ENCODE measurements at regions not wholly inside any gene's neighbourhood (a gene's known extent, or its start where the extent isn't known, plus 50 kb on each side); places are given as distances from the start of the nearest gene placed in this dataset.
"Not testable (repeated sequence)": the region's sequence is repeated elsewhere in the genome, so short reads cannot be mapped to it uniquely, and the experiment has no call there.

DNA sequence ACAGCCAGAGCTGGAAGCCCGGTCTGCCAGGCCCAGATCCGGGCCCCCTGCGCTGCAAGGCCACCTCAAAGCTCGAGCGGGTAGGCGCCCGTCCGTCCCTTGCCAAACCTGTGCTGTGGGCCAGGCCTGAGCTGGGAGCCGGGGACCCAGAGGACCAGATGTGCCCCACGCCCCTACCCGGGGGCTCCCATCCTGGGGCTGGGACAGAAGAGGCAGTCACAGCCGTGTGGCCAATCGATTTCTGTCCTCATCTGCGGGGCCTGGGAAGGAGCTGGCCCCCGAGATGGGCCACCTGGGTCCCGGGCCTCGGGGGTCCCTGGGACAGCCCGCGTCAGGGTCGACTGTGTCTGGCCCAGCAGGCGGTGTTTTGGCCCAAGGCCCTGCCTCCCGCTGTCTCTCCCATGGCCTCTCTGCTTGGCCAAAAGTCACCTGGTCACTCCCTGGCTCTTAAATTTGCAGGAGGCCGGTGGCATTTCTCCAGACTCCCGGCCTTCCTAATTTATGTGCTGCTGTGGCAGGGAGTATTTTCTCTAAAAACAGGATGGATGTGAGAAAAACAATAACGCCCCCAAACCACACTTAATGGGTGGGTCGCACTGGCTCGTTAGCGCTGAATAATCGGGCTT lies 63.8 kb downstream of the UNCX start:
- H3K4me3 Mint-ChIP-seq = no peak overlapping the region
- H3K36me3 Mint-ChIP-seq (ENCODE audit: low read depth) = no peaks in the 10 kb centered on the region
- no peaks in the 10 kb centered on the region for H3K9me3 Mint-ChIP-seq
- no peaks in the 10 kb centered on the region for H3K4me1 Mint-ChIP-seq (ENCODE audit: low read depth)
- peaks cover 7% of the 10 kb centered on the region for H3K27me3 Mint-ChIP-seq (ENCODE audit: low read depth)
- H3K27ac Mint-ChIP-seq = no peak overlapping the region

DNA sequence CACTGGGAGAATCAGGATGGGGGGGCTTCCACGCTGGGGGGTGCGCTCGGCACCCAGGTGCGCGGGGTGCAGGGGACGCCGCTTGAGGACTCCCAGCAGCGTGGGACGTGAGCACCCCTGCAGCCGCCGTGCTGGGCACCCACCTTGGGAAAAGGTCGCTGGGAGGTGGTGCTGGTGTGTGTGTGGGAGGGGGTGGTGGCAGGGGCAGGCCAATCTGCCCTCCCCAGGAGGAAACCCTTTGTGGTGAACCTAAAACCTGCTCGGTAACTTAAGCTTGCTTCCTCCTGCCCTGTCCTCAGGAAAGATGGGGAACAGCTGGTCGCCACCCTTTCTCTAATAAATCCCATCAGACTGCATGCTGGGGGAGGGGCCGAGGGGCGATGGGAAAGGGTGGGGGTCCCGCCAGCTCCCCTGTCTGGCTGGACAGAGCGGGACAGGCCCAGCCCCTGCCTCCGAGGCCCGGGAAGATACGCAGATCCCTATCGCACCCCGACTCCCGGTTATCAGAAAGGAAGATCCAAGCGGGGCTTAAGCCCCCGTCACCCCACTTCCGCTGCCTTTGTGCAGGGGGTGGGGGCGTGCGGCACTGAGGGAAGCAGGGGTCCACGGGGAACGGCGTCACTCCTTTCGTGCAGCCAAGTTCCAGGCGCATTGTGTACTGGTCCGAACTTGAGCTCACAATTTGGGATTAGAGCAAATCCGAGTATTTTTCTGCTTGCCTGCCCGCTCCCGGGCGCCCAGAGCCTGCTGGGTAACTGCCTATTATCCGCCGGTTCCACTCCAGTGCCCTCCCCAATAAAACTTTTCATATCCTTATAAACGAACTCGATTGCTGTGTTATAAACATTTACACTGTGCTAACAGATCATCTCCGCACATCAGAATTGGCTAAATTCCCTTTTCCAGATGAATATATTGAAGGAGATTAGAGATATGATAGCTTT lies 64.6 kb downstream of the UNCX start:
- H3K4me1 Mint-ChIP-seq (ENCODE audit: low read depth) = no peaks in the 10 kb centered on the region
- no peak overlapping the region for H3K27ac Mint-ChIP-seq
- no peak overlapping the region for H3K4me3 Mint-ChIP-seq
- H3K27me3 Mint-ChIP-seq (ENCODE audit: low read depth) = peaks cover 3% of the 10 kb centered on the region
- no peaks in the 10 kb centered on the region for H3K36me3 Mint-ChIP-seq (ENCODE audit: low read depth)
- no peaks in the 10 kb centered on the region for H3K9me3 Mint-ChIP-seq

DNA sequence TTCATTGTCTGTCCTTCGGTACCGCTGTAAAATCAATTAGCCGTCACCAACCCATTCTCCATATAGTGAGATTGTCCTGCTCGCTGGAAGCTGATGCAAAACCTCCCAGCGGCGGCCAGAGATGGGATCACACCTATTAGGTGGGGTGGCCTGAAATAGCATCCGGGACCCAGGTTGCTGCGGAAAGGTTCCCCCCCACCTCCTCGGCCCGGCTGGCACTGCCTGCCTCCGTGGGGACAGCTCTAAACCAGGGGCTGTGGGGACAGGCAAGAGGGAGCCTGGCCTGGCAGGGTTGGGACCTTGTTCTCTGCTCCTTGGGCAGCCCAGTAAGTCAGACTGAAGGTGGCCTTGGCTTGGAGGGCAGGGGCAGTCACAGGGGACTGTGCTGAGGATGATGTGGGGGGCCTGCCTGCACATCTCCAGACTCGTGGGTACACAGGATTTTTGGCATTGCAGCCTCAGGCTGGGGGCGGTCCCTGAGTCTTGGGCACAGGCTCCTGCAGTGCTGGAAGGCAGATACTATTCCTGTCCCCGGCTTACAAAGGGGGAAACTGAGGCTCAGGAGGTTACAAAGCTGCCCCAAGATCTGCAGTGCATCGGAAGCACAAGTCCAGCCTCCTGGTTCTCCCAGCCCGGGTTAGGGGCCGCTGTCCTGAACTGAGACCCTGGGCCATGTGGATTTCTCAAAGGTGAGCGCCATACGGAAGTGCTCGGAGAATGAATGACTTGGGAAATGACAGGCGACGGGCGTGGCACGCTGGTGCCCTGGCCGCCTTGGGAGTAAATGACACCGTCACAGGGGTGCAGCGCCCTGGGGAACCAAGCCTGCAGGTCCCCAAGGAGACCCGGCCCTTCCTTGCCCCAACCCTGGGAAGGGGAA lies 65.6 kb downstream of the UNCX start:
- no peak overlapping the region for H3K4me3 Mint-ChIP-seq
- H3K4me1 Mint-ChIP-seq (ENCODE audit: low read depth) = no peaks in the 10 kb centered on the region
- H3K36me3 Mint-ChIP-seq (ENCODE audit: low read depth) = no peaks in the 10 kb centered on the region
- H3K9me3 Mint-ChIP-seq = no peaks in the 10 kb centered on the region
- H3K27ac Mint-ChIP-seq = no peak overlapping the region
- H3K27me3 Mint-ChIP-seq (ENCODE audit: low read depth) = peaks cover 3% of the 10 kb centered on the region

DNA sequence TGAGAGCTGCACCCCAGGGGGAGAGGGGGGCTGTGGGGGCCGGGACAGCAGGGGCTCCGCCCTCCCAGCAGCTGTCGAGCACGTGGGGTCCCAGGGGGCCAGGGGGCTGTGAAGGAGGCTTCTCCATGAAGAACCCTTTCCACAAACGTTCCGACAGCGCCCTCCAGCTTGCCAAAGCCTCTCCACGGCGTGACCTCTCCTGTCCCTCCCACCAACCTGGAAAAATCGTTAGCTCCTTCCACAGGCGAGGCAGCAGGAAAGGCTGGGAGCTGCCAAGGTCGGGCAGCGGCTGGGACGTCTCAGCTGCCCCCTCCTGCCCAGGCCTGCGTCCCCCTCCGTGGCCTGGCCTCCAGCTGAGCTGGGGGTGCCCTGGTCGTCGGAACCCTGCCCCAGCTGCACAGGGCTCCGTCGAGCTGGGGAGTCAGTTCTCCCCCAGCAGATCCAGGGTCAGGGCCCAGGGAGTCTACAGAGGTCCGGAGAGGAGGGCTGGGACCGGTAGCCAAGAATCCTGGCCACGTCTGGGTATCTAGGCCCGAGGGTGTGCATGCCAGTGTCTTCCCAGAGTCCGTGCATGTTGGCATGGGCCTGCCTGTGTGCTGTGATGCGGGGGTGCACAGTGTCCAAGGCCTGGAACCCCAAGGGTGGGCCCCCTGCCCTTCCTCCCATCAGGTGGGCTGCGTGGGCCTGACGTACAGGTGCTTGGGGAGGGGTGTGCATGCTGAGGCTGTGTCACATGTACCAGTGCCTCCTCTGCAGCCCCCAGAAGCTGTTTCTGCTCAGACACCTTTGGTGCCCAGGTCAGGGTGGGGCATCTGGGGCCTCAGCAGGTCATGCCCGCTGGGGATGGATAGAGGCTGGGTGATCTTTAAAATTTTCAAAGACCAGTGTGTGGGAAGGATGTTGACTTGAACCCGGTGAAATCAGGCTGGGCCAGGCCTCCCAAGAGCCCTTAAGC lies 66.5 kb downstream of the UNCX start:
- H3K4me1 Mint-ChIP-seq (ENCODE audit: low read depth) = no peaks in the 10 kb centered on the region
- peaks cover 3% of the 10 kb centered on the region for H3K27me3 Mint-ChIP-seq (ENCODE audit: low read depth)
- H3K9me3 Mint-ChIP-seq = no peaks in the 10 kb centered on the region
- no peaks in the 10 kb centered on the region for H3K36me3 Mint-ChIP-seq (ENCODE audit: low read depth)
- no peak overlapping the region for H3K4me3 Mint-ChIP-seq
- H3K27ac Mint-ChIP-seq = no peak overlapping the region

DNA sequence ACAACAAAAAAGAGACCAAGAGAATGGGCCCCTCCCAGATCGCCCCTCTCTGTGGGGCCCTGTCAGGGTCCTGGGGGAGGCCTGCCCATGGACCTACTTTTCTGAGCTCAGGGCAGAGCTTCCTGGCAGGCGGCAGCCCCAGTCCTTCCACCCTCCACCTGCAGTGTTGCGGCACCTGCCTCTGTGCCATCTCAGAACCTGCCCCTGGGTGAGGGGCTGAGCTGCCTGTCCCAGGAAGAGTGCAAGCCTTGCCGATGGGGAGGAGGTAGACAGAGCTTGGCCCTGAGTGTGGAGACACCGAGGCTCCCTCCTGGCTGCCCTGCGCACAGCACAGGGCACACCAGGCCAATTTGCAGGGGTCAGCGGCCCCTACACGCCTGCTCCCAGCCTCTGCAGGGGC lies 67.5 kb downstream of the UNCX start:
- H3K9me3 Mint-ChIP-seq = no peaks in the 10 kb centered on the region
- no peaks in the 10 kb centered on the region for H3K4me1 Mint-ChIP-seq (ENCODE audit: low read depth)
- H3K4me3 Mint-ChIP-seq = no peak overlapping the region
- H3K27me3 Mint-ChIP-seq (ENCODE audit: low read depth) = peaks cover 3% of the 10 kb centered on the region
- H3K36me3 Mint-ChIP-seq (ENCODE audit: low read depth) = no peaks in the 10 kb centered on the region
- no peak overlapping the region for H3K27ac Mint-ChIP-seq

DNA sequence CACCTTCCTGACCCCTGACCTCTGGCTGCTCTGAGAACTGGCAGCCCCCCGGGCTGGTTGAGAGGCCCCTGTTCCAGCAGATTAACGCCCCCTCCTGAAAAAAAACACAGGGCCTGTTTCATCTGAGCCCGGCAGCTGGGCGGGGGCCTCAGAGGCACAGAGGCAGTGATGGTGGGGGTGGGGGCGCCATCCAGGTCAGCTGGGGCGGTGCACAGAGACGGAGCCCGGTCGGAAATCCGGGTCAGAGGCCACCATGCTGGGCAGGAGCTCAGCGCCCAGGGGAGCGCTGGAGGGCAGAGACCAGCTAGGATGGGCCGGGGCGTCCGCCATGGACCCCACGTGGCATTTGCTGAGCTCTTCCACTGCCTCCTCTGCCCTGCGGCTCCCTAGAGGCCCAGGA lies 68.0 kb downstream of the UNCX start:
- H3K4me3 Mint-ChIP-seq = no peak overlapping the region
- no peak overlapping the region for H3K27ac Mint-ChIP-seq
- no peaks in the 10 kb centered on the region for H3K36me3 Mint-ChIP-seq (ENCODE audit: low read depth)
- H3K27me3 Mint-ChIP-seq (ENCODE audit: low read depth) = peaks cover 3% of the 10 kb centered on the region
- no peaks in the 10 kb centered on the region for H3K9me3 Mint-ChIP-seq
- no peaks in the 10 kb centered on the region for H3K4me1 Mint-ChIP-seq (ENCODE audit: low read depth)

DNA sequence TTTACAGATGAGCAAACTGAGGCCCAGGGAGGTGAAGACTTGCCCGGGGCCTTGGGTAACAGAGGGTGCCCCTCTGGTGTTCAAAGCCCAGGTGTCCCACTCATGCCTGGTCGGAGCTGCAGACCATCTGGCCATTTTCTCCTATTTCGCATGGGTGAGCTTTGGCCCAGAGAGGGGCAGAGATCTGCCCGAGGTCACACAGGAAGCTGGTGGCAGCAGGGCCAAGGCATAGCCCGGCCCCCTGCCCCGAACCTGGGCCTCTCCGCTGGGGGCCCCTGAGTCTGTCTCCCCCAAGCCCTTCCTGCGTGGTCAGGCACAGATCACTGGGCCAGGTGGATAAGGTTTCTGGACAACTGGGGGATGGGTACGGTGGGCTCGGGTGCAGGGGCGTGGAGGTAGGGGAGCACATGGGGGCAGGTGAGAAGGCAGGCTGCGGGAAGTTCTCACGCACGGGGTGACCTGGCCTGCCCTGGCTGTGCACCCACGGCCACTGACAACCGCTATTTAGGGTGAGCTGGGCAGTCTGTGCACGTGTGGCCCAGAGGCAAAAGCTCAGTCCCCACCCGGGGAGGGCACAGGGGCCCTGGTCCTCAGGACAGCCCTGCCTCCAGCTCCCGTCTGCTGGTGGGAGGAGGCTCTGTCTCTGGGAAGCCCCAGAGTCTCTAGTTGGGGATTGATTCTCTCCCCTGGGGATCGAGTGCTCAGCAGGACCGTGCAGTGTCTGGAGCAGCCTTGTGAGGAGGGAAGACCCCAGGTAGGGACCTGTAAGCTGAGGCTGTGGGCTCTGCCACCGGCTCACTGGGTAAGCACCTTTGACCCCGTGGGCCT lies 68.6 kb downstream of the UNCX start:
- Mint-ChIP-seq H3K27me3 (ENCODE audit: low read depth) (peaks cover 3% of the 10 kb centered on the region), H3K36me3 (ENCODE audit: low read depth) (no peaks in the 10 kb centered on the region), H3K27ac (no peak overlapping the region), H3K4me1 (ENCODE audit: low read depth) (no peaks in the 10 kb centered on the region), H3K9me3 (no peaks in the 10 kb centered on the region), H3K4me3 (no peak overlapping the region)

DNA sequence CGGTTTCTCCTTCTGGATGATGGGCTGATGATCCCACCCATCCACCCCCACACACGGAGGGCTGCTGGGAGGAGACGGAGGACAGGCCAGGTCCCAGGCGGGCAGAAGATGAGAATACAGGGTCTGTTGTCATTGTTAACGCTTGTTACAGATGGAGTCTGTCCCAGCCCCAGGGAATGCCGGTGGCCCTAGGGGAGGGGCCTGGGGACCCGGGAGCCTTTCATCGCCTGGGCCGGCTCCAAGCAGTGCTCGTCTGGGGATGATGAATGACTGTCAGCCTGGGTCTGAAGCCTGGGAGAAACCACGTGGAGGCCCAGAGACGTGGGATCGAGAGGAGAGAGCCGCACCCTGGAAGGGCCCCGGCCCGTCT lies 69.2 kb downstream of the UNCX start:
- Mint-ChIP-seq H3K4me1 (ENCODE audit: low read depth) (no peaks in the 10 kb centered on the region), H3K27ac (no peak overlapping the region), H3K9me3 (no peaks in the 10 kb centered on the region), H3K36me3 (ENCODE audit: low read depth) (no peaks in the 10 kb centered on the region), H3K27me3 (ENCODE audit: low read depth) (peaks cover 3% of the 10 kb centered on the region), H3K4me3 (no peak overlapping the region)

DNA sequence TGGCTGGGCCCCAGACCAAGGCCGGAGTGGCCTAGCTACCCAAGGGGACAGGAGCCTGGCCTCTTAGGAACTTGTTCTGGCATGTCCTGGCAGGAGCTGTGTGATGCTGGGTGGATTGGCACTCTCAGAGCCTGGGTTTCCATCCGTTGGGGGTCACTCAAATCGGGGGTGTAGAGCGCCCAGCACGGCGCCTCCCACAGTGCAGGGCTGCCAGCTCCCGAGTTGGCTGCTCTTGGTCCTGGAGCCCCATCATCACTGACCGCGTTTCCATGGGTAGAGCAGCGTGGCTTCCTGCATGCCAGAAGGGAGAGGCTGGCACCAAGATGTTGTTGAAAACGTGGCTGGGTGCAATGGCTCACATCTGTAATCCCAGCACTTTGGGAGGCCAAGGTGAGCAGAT lies 70.3 kb downstream of the UNCX start:
- Mint-ChIP-seq H3K36me3 (ENCODE audit: low read depth) (no peaks in the 10 kb centered on the region), H3K4me1 (ENCODE audit: low read depth) (no peaks in the 10 kb centered on the region), H3K27ac (no peak overlapping the region), H3K4me3 (no peak overlapping the region), H3K27me3 (ENCODE audit: low read depth) (no peaks in the 10 kb centered on the region), H3K9me3 (no peaks in the 10 kb centered on the region)

DNA sequence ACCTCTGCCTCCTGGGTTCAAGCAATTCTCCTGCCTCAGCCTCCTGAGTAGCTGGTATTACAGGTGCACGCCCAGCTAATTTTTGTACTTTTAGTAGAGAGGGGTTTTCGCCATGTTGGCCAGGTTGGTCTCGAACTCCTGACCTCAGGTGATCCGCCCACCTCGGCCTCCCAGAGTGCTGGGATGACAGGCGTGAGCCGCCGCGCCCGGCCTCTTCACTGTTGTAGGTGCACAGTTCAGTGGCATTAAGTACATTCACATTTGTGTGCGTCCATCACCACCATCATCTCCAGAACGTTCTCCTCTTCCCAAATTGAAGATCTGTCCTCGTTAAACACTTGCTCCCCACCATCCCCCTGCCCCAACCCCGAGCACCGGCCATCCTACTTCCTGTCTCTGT lies 71.3 kb downstream of the UNCX start:
- H3K27ac Mint-ChIP-seq; H3K4me1 Mint-ChIP-seq (ENCODE audit: low read depth): not testable (repeated sequence)

DNA sequence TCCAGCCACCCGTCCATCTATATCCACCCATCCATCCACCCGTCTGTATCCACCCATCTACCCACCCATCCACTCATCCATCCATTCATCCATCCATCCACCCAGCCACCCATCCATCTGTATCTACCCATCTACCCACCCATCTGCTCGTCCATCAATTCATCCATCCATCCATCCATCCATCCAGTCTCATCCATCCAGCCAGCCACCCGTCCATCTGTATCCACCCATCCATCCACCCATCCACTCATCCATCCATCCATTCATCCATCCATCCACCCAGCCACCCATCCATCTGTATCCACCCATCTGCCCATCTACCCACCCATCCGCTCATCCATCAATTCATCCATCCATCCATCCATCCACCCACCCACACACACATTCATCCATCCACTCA lies 73.2 kb downstream of the UNCX start:
- H3K9me3 Mint-ChIP-seq = no peaks in the 10 kb centered on the region
- no peaks in the 10 kb centered on the region for H3K27me3 Mint-ChIP-seq (ENCODE audit: low read depth)
- no peaks in the 10 kb centered on the region for H3K36me3 Mint-ChIP-seq (ENCODE audit: low read depth)
- H3K27ac Mint-ChIP-seq = no peak overlapping the region
- H3K4me1 Mint-ChIP-seq (ENCODE audit: low read depth) = no peaks in the 10 kb centered on the region
- no peak overlapping the region for H3K4me3 Mint-ChIP-seq

More for the DNA sequence above, 71.3 kb downstream of the UNCX start:
- not testable (repeated sequence) for H3K27me3 Mint-ChIP-seq (ENCODE audit: low read depth); H3K4me3 Mint-ChIP-seq; H3K9me3 Mint-ChIP-seq; H3K36me3 Mint-ChIP-seq (ENCODE audit: low read depth)

DNA sequence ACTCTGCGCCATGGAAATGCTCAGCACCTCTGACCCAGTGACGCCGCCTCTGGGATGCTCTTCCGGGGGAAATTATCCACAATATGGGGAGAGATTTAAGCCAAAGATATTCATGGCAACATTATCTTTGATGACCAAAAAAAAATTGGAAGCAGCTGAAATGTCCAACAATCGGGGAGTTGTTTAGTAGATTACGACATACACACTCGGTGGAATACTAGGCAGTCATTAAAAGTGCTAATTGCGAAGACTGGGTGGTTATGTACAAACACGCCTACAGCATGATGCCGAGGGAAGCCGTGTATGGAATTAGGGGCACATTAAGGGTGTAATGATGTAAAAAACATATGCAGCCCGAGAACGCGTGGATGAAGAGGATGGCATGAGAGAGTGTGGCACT lies 75.2 kb downstream of the UNCX start:
- H3K4me3 Mint-ChIP-seq = no peak overlapping the region
- H3K27me3 Mint-ChIP-seq (ENCODE audit: low read depth) = no peaks in the 10 kb centered on the region
- H3K27ac Mint-ChIP-seq = no peak overlapping the region
- H3K9me3 Mint-ChIP-seq = no peaks in the 10 kb centered on the region
- no peaks in the 10 kb centered on the region for H3K4me1 Mint-ChIP-seq (ENCODE audit: low read depth)
- H3K36me3 Mint-ChIP-seq (ENCODE audit: low read depth) = no peaks in the 10 kb centered on the region

DNA sequence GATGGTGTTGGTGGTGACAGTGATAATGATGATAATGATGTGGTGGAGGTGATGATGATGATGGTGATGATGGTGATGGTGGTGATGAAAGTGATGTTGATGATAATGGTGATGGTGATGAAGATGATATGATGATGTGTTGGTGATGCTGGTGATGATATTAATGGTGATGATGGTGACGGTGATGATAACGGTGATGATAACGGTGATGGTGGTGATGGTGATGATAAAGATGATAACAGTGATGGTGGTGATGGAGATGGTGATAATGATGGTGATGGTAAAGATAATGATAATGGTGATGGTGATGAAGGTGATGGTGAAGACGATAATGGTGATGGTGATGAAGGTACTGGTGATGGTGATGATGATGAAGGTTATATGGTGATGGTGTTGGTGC lies 76.6 kb downstream of the UNCX start:
- Mint-ChIP-seq H3K27me3 (ENCODE audit: low read depth) (no peaks in the 10 kb centered on the region), H3K27ac (no peak overlapping the region), H3K4me3 (no peak overlapping the region), H3K4me1 (ENCODE audit: low read depth) (no peaks in the 10 kb centered on the region), H3K36me3 (ENCODE audit: low read depth) (no peaks in the 10 kb centered on the region), H3K9me3 (no peaks in the 10 kb centered on the region)
